ENCODE measurements at regions not wholly inside any gene's neighbourhood (a gene's known extent, or its start where the extent isn't known, plus 50 kb on each side); places are given as distances from the start of the nearest gene placed in this dataset.

- Mint-ChIP-seq H3K27me3 (ENCODE audit: low read depth) (no peaks in the 10 kb centered on the region), H3K4me3 (no peak overlapping the region), H3K9me3 (peaks cover 10% of the 10 kb centered on the region), H3K27ac (peak overlapping the region; percentile 92), H3K4me1 (peaks cover 21% of the 10 kb centered on the region), H3K36me3 (peaks cover 6% of the 10 kb centered on the region)
- DNase-seq (ENCODE audit: low spot score), result peak; percentile 68
- TF ChIP-seq SMAD3 (CRISPR knock-in tag; IDR thresholded peaks at IDR 0.05; ENCODE audit: borderline replicate concordance) (no peak), ELF4 (CRISPR knock-in tag; IDR thresholded peaks at IDR 0.05; ENCODE audit: low read depth) (no peak), EMX1 (CRISPR knock-in tag; IDR thresholded peaks at IDR 0.05) (no peak), TEAD4 (CRISPR knock-in tag; IDR thresholded peaks at IDR 0.05) (0 out of 2 replicates have a peak, but pooled peaks have one; percentile 57), ZSCAN18 (CRISPR knock-in tag; IDR thresholded peaks at IDR 0.05) (0 out of 2 replicates have a peak, but pooled peaks have one; percentile 6), ZNF423 (CRISPR knock-in tag; IDR thresholded peaks at IDR 0.05) (0 out of 2 replicates have a peak, but pooled peaks have one; percentile 18), ZBTB21 (CRISPR knock-in tag; IDR thresholded peaks at IDR 0.05; ENCODE audit: borderline replicate concordance) (no peak), TEAD1 (CRISPR knock-in tag; IDR thresholded peaks at IDR 0.05) (peak; percentile 80; the same call in 1 of the 2 replicates), CREB1 (CRISPR knock-in tag; IDR thresholded peaks at IDR 0.05) (no peak), ZNF512 (CRISPR knock-in tag; IDR thresholded peaks at IDR 0.05; ENCODE audit: borderline replicate concordance) (no peak)
- ChIA-PET POLR2A (no interaction called here), CTCF (interaction anchor here (0.5 kb wide), 1 partner anchor 1223 kb away, joined by 3 read pairs; no protein-coding TSS in a partner anchor)
- peak; percentile 99 for ATAC-seq
These were observed 1823.6 kb upstream of the FLRT2 start for GRCh38 chr14:83706231-83706954.

- Mint-ChIP-seq H3K4me3 (no peak overlapping the region), H3K27ac (peak overlapping the region; percentile 92), H3K9me3 (peaks cover 10% of the 10 kb centered on the region), H3K4me1 (peaks cover 21% of the 10 kb centered on the region), H3K27me3 (ENCODE audit: low read depth) (no peaks in the 10 kb centered on the region), H3K36me3 (peaks cover 6% of the 10 kb centered on the region)
- POLR2A ChIA-PET, result no interaction called here
- ATAC-seq (no peak), DNase-seq (ENCODE audit: low spot score) (no peak)
- CTCF ChIA-PET, result interaction anchor here (0.5 kb wide), 1 partner anchor 1223 kb away, joined by 3 read pairs; no protein-coding TSS in a partner anchor
- TF ChIP-seq IRF2 (CRISPR knock-in tag; IDR thresholded peaks at IDR 0.05; ENCODE audit: borderline replicate concordance, low read depth) (no peak), NFATC4 (CRISPR knock-in tag; IDR thresholded peaks at IDR 0.05) (no peak), NFE2L1 (CRISPR knock-in tag; IDR thresholded peaks at IDR 0.05) (no peak), E2F4 (CRISPR knock-in tag; IDR thresholded peaks at IDR 0.05; ENCODE audit: borderline replicate concordance, low read depth) (no peak)
These were observed 1822.9 kb upstream of the FLRT2 start for GRCh38 chr14:83707056-83707455.

- Mint-ChIP-seq H3K4me3 (no peak overlapping the region), H3K9me3 (peaks cover 10% of the 10 kb centered on the region), H3K27me3 (ENCODE audit: low read depth) (no peaks in the 10 kb centered on the region), H3K27ac (no peak overlapping the region), H3K36me3 (peaks cover 6% of the 10 kb centered on the region), H3K4me1 (peaks cover 21% of the 10 kb centered on the region)
- CTCF ChIA-PET, result no interaction called here
- ATAC-seq (no peak), DNase-seq (ENCODE audit: low spot score) (no peak)
- POLR2A ChIA-PET, result no interaction called here
- TF ChIP-seq AFF4 (CRISPR knock-in tag; IDR thresholded peaks at IDR 0.05; ENCODE audit: borderline replicate concordance) (no peak), ZBTB43 (CRISPR knock-in tag; IDR thresholded peaks at IDR 0.05) (no peak), ZNF423 (CRISPR knock-in tag; IDR thresholded peaks at IDR 0.05) (no peak), ATF3 (CRISPR knock-in tag; conservative IDR thresholded peaks at IDR 0.05) (no peak), FOXK1 (CRISPR knock-in tag; IDR thresholded peaks at IDR 0.05) (no peak), FOXJ3 (CRISPR knock-in tag; IDR thresholded peaks at IDR 0.05; ENCODE audit: borderline replicate concordance) (no peak), ZNF416 (CRISPR knock-in tag; IDR thresholded peaks at IDR 0.05) (no peak), SMAD3 (CRISPR knock-in tag; IDR thresholded peaks at IDR 0.05; ENCODE audit: borderline replicate concordance) (no peak), OVOL2 (CRISPR knock-in tag; IDR thresholded peaks at IDR 0.05; ENCODE audit: borderline replicate concordance) (no peak), TEAD1 (CRISPR knock-in tag; IDR thresholded peaks at IDR 0.05) (no peak), TCF7 (CRISPR knock-in tag; IDR thresholded peaks at IDR 0.05; ENCODE audit: low read depth) (no peak), ZNF671 (CRISPR knock-in tag; IDR thresholded peaks at IDR 0.05) (no peak)
These were observed 1820.8 kb upstream of the FLRT2 start for GRCh38 chr14:83709116-83709515.

Data from WTC11 (cell line).